Calu3 (cell line): ENCODE measurements at regions not wholly inside any gene's neighbourhood (a gene's known extent, or its start where the extent isn't known, plus 50 kb on each side); places are given as distances from the start of the nearest gene placed in this dataset.

ENCODE experiments used
- BruUV-seq: library from RNA; stranded (reverse); fragments of 400-500 nt; replicated peaks from 2 replicates; lab custom pipeline; 2021; lab: Mats Ljungman, UMichigan
- CTCF ChIA-PET: fragments of 300-600 bp; sonication (Branson Sonifier 250); formaldehyde crosslinking; loops from one replicate; lab custom pipeline; 2022; ENCODE audit warnings: antibody characterized with exemption; lab: Charles Lee
- DNase-seq: peaks from one replicate; pipeline ENCODE4 v3.0.0; 2022
- H3K27ac Mint-ChIP-seq: one replicate; pipeline ENCODE4 v1.8.0; 2022; ENCODE audit warnings: mixed read lengths; ENCODE audit not compliant: unreplicated experiment
- H3K27me3 Mint-ChIP-seq: one replicate; pipeline ENCODE4 v1.8.0; 2022; ENCODE audit warnings: mixed read lengths; ENCODE audit not compliant: unreplicated experiment
- H3K36me3 Mint-ChIP-seq: one replicate; pipeline ENCODE4 v1.8.0; 2022; ENCODE audit warnings: mild to moderate bottlenecking, moderate library complexity, mixed read lengths; ENCODE audit not compliant: insufficient read depth, unreplicated experiment
- H3K4me1 Mint-ChIP-seq: one replicate; pipeline ENCODE4 v1.8.0; 2022; ENCODE audit warnings: mild to moderate bottlenecking, low read depth, mixed read lengths; ENCODE audit not compliant: unreplicated experiment
- H3K4me3 Mint-ChIP-seq: one replicate; pipeline ENCODE4 v1.8.0; 2022; ENCODE audit warnings: mild to moderate bottlenecking, low read depth, moderate library complexity, mixed read lengths; ENCODE audit not compliant: unreplicated experiment
- H3K9me3 Mint-ChIP-seq: one replicate; pipeline ENCODE4 v1.8.0; 2022; ENCODE audit warnings: low read depth, mixed read lengths; ENCODE audit not compliant: unreplicated experiment
- intact Hi-C: fragments of 100-400 bp; cut with micrococcal nuclease; formaldehyde crosslinking; loops from one replicate; pipeline ENCODE4 v1.10.0; 2022; ENCODE audit not compliant: unreplicated experiment
- TF ChIP-seq, protein P1 (sequence below): fragments of 200-600 bp; IDR thresholded peaks from one replicate; pipeline ENCODE4 v1.8.0; 2022; ENCODE audit warnings: antibody characterized with exemption; ENCODE audit not compliant: unreplicated experiment

DNA sequence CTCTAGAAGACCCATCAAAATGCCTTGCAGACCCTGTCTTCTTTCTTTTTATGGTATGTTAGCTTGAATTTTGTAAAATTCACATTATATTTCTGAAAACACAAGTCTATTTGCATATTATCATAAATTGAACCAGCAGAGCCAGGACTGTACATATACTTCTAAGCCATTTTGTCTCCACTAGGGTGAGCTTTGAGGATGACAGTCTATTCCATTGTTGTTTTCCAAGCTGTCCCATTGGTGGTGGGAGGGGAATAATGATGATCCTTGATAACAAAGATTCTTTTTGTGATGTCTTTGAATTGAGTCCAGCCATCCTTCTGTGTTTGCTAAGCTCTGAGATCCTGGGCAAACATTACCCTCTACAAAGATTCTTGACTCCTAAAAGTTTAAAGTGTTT is 359.3 kb upstream of the PCDH20 start:
- no peaks in the 10 kb centered on the region for H3K9me3 Mint-ChIP-seq
- TF ChIP-seq, protein P1, sequence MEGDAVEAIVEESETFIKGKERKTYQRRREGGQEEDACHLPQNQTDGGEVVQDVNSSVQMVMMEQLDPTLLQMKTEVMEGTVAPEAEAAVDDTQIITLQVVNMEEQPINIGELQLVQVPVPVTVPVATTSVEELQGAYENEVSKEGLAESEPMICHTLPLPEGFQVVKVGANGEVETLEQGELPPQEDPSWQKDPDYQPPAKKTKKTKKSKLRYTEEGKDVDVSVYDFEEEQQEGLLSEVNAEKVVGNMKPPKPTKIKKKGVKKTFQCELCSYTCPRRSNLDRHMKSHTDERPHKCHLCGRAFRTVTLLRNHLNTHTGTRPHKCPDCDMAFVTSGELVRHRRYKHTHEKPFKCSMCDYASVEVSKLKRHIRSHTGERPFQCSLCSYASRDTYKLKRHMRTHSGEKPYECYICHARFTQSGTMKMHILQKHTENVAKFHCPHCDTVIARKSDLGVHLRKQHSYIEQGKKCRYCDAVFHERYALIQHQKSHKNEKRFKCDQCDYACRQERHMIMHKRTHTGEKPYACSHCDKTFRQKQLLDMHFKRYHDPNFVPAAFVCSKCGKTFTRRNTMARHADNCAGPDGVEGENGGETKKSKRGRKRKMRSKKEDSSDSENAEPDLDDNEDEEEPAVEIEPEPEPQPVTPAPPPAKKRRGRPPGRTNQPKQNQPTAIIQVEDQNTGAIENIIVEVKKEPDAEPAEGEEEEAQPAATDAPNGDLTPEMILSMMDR: no peak
- no peaks in the 10 kb centered on the region for H3K27me3 Mint-ChIP-seq
- H3K27ac Mint-ChIP-seq: no peak overlapping the region
- CTCF ChIA-PET: no interaction called here
- intact Hi-C loops: no loop called here
- H3K4me1 Mint-ChIP-seq: no peaks in the 10 kb centered on the region
- no TSS peak for BruUV-seq
- H3K36me3 Mint-ChIP-seq: no peaks in the 10 kb centered on the region
- no peak for DNase-seq
- no peak overlapping the region for H3K4me3 Mint-ChIP-seq

DNA sequence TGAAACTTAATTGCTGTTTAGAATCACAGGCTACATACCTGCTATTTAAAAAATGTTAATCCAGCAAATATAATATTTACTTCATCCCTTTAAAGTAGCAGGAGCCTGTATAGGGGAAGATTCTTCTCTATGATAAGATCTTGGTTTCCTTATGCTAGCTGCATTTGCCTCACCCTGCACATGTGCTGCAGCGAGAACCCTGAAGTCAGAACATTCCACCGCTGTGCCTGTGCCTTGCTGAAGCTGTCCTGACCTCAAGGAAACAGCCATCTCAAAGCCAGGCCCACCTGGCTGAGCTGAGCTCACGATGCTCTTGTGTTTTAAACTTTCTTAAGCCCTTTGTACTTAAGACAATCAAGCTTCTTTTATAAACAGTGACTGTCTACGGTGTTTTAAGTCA is 355.0 kb upstream of the PCDH20 start:
- no TSS peak for BruUV-seq
- intact Hi-C loops: no loop called here
- H3K4me1 Mint-ChIP-seq: no peaks in the 10 kb centered on the region

DNA sequence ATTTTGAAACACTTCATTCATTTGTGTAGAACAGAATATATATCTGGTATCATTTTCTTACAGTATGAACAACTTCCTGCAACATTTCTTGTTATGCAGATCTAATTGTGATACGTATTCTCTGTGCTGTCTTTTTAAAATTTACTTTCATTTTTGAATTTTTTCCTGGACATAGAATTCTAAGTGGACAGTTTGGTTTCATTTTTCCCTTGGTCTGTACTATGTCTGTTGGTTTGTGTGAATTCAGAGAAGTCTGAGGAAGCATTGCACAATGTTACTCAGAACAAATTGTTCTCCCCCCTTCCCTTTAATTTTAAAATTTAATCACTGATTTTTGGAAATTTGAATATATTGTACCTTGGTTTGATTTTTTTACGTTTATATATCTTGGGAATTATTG is 352.5 kb upstream of the PCDH20 start:
- intact Hi-C loops: no loop called here
- TF ChIP-seq, protein P1: no peak
- no TSS peak for BruUV-seq
- Mint-ChIP-seq H3K9me3 (peaks cover 2% of the 10 kb centered on the region), H3K27me3 (no peaks in the 10 kb centered on the region), H3K27ac (no peak overlapping the region), H3K4me1 (no peaks in the 10 kb centered on the region), H3K36me3 (no peaks in the 10 kb centered on the region), H3K4me3 (no peak overlapping the region)
- DNase-seq: no peak
- CTCF ChIA-PET: no interaction called here

More for the DNA sequence above, 355.0 kb upstream of the PCDH20 start:
- no peak overlapping the region for H3K27ac Mint-ChIP-seq
- TF ChIP-seq, protein P1: no peak
- no peaks in the 10 kb centered on the region for H3K36me3 Mint-ChIP-seq
- CTCF ChIA-PET: no interaction called here
- no peak overlapping the region for H3K4me3 Mint-ChIP-seq
- no peaks in the 10 kb centered on the region for H3K9me3 Mint-ChIP-seq
- no peaks in the 10 kb centered on the region for H3K27me3 Mint-ChIP-seq
- no peak for DNase-seq

DNA sequence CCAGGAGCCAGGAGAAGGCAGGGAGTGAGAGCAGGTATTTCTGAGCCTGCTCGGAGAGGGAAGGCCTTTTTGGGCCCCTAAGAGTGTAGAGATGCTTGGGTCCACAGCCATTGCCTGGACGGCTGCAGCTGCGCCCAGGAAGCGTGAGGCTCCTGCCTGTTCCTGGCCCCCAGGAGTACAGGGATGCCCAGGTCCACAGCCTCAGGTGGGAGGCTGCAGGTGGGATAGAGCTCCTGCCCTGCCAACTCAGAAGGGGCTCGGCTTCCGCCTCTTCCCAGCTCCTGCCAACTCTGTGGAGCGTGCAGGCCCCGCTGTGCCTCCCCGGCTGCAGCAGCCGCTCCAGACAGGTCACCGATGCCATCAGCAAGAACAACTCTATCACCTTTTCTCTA is 351.0 kb upstream of the PCDH20 start:
- CTCF ChIA-PET: no interaction called here
- Mint-ChIP-seq H3K9me3 (peaks cover 2% of the 10 kb centered on the region), H3K36me3 (no peaks in the 10 kb centered on the region), H3K27me3 (no peaks in the 10 kb centered on the region), H3K27ac (no peak overlapping the region), H3K4me1 (no peaks in the 10 kb centered on the region), H3K4me3 (no peak overlapping the region)
- no peak for DNase-seq
- no TSS peak for BruUV-seq
- TF ChIP-seq, protein P1: no peak
- intact Hi-C loops: no loop called here
